Activated T-helper 17 cell treated with anti-CD3 and anti-CD28 coated beads, Interleukin-2, amount 50 U/mL, for 72 hours (primary cell): ENCODE measurements at regions not wholly inside any gene's neighbourhood (a gene's known extent, or its start where the extent isn't known, plus 50 kb on each side); places are given as distances from the start of the nearest gene placed in this dataset.
"Not testable (repeated sequence)": the region's sequence is repeated elsewhere in the genome, so short reads cannot be mapped to it uniquely, and the experiment has no call there.

Source experiments
- ATAC-seq: fragments of 150-1000 bp; cut with Tn5 transposase; replicated peaks from 2 replicates; pipeline ENCODE4 v1.10.0; 2021; ENCODE audit warnings: mild to moderate bottlenecking, moderate library complexity
- H3K27ac Mint-ChIP-seq: one replicate; pipeline ENCODE4 v1.8.0; 2022; ENCODE audit warnings: mixed read lengths
- H3K27me3 Mint-ChIP-seq: one replicate; pipeline ENCODE4 v1.8.0; 2022; ENCODE audit warnings: mixed read lengths
- H3K36me3 Mint-ChIP-seq: one replicate; pipeline ENCODE4 v1.8.0; 2022; ENCODE audit warnings: low read depth, mild to moderate bottlenecking, mixed read lengths
- H3K4me1 Mint-ChIP-seq: one replicate; pipeline ENCODE4 v1.8.0; 2022; ENCODE audit warnings: mixed read lengths
- H3K4me3 Mint-ChIP-seq: one replicate; pipeline ENCODE4 v1.8.0; 2022; ENCODE audit warnings: mild to moderate bottlenecking, mixed read lengths
- H3K9me3 Mint-ChIP-seq: one replicate; pipeline ENCODE4 v1.8.0; 2022; ENCODE audit warnings: mixed read lengths

DNA sequence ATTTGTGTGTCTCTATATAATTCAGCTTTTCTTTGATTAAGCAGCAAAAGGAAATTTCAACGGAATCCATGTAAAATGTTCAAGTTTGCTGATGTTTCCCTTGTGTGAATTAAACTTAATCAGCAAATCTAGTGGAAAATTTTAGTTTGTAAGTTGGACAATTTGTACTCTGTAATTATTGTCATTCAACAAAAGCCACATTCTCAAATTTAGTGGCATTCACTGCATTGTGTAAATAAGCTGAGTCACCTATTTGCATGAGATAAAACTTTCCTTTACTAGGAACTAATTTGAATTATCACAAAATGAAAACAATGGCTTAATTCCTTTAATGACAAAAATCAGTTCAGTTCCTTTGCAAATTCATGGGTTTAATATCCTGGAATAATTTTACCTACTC lies 784.2 kb upstream of the CCDC179 start:
- H3K27ac Mint-ChIP-seq = no peak overlapping the region
- no peaks in the 10 kb centered on the region for H3K36me3 Mint-ChIP-seq
- no peak for ATAC-seq
- no peaks in the 10 kb centered on the region for H3K27me3 Mint-ChIP-seq
- no peaks in the 10 kb centered on the region for H3K4me1 Mint-ChIP-seq
- peaks cover 12% of the 10 kb centered on the region for H3K9me3 Mint-ChIP-seq
- no peak overlapping the region for H3K4me3 Mint-ChIP-seq

- H3K9me3 Mint-ChIP-seq = peaks cover 12% of the 10 kb centered on the region
- not testable (repeated sequence) for ATAC-seq, H3K4me3 Mint-ChIP-seq, H3K27ac Mint-ChIP-seq, H3K36me3 Mint-ChIP-seq, H3K27me3 Mint-ChIP-seq, H3K4me1 Mint-ChIP-seq
These were observed 792.1 kb upstream of the CCDC179 start for GRCh38 chr11:23652336-23652735.

DNA sequence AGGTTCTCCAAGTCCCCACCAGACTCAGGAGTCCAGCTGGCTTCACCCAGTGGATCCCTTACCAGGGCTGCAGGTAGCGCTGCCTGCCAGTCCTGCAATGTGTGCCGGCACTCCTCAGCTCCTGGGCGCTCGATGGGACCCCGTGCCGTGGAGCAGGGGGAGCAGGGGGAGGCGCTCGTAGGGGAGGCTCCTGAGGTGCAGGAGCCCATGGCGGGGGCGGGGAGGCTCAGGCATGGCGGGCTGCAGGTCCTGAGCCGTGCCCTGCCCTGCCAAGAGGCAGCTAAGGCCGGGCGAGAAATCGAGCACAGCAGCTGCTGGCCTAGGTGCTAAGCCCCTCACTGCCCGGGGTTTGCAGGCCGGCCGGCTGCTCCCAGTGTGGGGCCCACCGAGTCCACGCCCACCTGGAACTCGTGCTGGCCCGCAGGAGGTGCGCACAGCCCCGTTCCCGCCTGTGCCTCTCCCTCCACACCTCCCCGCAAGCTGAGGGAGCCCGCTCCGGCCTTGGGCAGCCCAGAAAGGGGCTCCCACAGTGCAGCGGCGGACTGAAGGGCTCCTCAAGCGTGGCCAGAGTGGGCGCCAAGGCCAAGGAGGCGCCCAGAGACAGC lies 792.9 kb upstream of the CCDC179 start:
- Mint-ChIP-seq H3K4me3 (no peak overlapping the region), H3K9me3 (peaks cover 8% of the 10 kb centered on the region), H3K36me3 (no peaks in the 10 kb centered on the region), H3K27me3 (no peaks in the 10 kb centered on the region), H3K4me1 (no peaks in the 10 kb centered on the region), H3K27ac (no peak overlapping the region)
- no peak for ATAC-seq

- Mint-ChIP-seq H3K36me3 (no peaks in the 10 kb centered on the region), H3K27me3 (no peaks in the 10 kb centered on the region), H3K9me3 (peaks cover 5% of the 10 kb centered on the region), H3K4me1 (no peaks in the 10 kb centered on the region), H3K4me3 (no peak overlapping the region), H3K27ac (no peak overlapping the region)
- ATAC-seq = no peak
These were observed 808.0 kb upstream of the CCDC179 start for GRCh38 chr11:23668324-23668723.

GRCh38 chr11:23673366-23673765 lies 813.1 kb upstream of the CCDC179 start:
- no peaks in the 10 kb centered on the region for H3K36me3 Mint-ChIP-seq
- no peak for ATAC-seq
- H3K27me3 Mint-ChIP-seq = no peaks in the 10 kb centered on the region
- H3K4me3 Mint-ChIP-seq = no peak overlapping the region
- H3K9me3 Mint-ChIP-seq = no peaks in the 10 kb centered on the region
- no peaks in the 10 kb centered on the region for H3K4me1 Mint-ChIP-seq
- H3K27ac Mint-ChIP-seq = no peak overlapping the region

GRCh38 chr11:23674866-23675265 lies 814.6 kb upstream of the CCDC179 start:
- H3K9me3 Mint-ChIP-seq = no peaks in the 10 kb centered on the region
- no peak overlapping the region for H3K4me3 Mint-ChIP-seq
- no peaks in the 10 kb centered on the region for H3K4me1 Mint-ChIP-seq
- no peak for ATAC-seq
- H3K36me3 Mint-ChIP-seq = no peaks in the 10 kb centered on the region
- H3K27me3 Mint-ChIP-seq = no peaks in the 10 kb centered on the region
- no peak overlapping the region for H3K27ac Mint-ChIP-seq

- Mint-ChIP-seq H3K36me3 (no peaks in the 10 kb centered on the region), H3K27me3 (no peaks in the 10 kb centered on the region), H3K27ac (no peak overlapping the region), H3K4me3 (no peak overlapping the region), H3K4me1 (no peaks in the 10 kb centered on the region), H3K9me3 (peaks cover 4% of the 10 kb centered on the region)
- no peak for ATAC-seq
These were observed 817.8 kb upstream of the LUZP2 start for GRCh38 chr11:23679041-23679440.

GRCh38 chr11:23679981-23680380 lies 816.9 kb upstream of the LUZP2 start:
- Mint-ChIP-seq H3K27ac (no peak overlapping the region), H3K9me3 (peaks cover 7% of the 10 kb centered on the region), H3K27me3 (no peaks in the 10 kb centered on the region), H3K4me1 (no peaks in the 10 kb centered on the region), H3K36me3 (no peaks in the 10 kb centered on the region), H3K4me3 (no peak overlapping the region)
- no peak for ATAC-seq

- ATAC-seq = no peak
- Mint-ChIP-seq H3K36me3 (no peaks in the 10 kb centered on the region), H3K27ac (no peak overlapping the region), H3K4me1 (no peaks in the 10 kb centered on the region), H3K27me3 (no peaks in the 10 kb centered on the region), H3K9me3 (peaks cover 7% of the 10 kb centered on the region), H3K4me3 (no peak overlapping the region)
These were observed 816.2 kb upstream of the LUZP2 start for GRCh38 chr11:23680488-23681230.

DNA sequence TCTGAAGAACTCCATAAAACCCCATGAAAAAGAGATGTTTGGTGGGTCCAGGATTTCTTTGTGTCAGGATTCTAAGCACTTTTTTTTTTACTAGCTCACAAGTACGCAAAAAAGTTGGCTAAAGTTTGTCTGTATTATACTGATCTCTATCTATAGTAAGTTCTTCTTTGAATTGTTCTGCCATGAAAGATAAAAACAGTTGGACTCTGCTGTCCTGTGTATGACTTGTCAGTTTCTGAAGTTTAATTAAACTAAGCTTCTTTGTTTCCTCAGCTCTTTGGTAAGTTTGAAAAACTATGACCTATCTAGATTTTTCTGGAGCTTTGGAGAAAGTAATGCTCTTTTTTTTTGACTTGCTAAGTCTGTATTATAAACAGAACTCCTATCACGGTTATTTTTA lies 812.2 kb upstream of the LUZP2 start:
- no peaks in the 10 kb centered on the region for H3K27me3 Mint-ChIP-seq
- ATAC-seq = no peak
- H3K9me3 Mint-ChIP-seq = peaks cover 7% of the 10 kb centered on the region
- H3K27ac Mint-ChIP-seq = no peak overlapping the region
- H3K4me3 Mint-ChIP-seq = no peak overlapping the region
- H3K4me1 Mint-ChIP-seq = no peaks in the 10 kb centered on the region
- no peaks in the 10 kb centered on the region for H3K36me3 Mint-ChIP-seq

DNA sequence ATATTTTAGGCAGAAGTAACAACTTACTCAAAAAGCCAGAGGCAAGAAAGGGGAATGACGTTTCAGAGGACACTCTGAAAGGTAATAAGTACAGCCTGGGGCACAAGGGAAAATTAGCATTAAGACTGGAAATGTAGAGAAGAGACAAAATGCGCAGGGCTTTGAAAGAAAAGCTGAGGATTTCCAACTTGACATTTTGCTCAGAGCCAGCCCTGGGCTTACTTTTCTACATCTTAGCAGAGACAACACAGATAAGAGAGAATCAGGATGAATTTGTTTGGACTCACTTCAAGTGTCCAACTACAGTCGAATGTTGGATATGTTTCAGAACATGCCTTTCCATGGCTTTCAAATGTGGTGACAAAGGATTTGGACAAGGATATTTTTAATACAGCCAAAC lies 808.9 kb upstream of the LUZP2 start:
- no peak overlapping the region for H3K27ac Mint-ChIP-seq
- no peaks in the 10 kb centered on the region for H3K27me3 Mint-ChIP-seq
- H3K4me1 Mint-ChIP-seq = no peaks in the 10 kb centered on the region
- no peaks in the 10 kb centered on the region for H3K36me3 Mint-ChIP-seq
- peaks cover 13% of the 10 kb centered on the region for H3K9me3 Mint-ChIP-seq
- no peak overlapping the region for H3K4me3 Mint-ChIP-seq
- ATAC-seq = no peak

GRCh38 chr11:23688411-23688810 lies 808.4 kb upstream of the LUZP2 start:
- Mint-ChIP-seq H3K9me3 (peaks cover 10% of the 10 kb centered on the region), H3K4me3 (no peak overlapping the region), H3K27ac (no peak overlapping the region), H3K4me1 (no peaks in the 10 kb centered on the region), H3K27me3 (no peaks in the 10 kb centered on the region), H3K36me3 (no peaks in the 10 kb centered on the region)
- ATAC-seq = no peak

GRCh38 chr11:23688835-23689234 lies 808.0 kb upstream of the LUZP2 start:
- Mint-ChIP-seq H3K4me3 (no peak overlapping the region), H3K4me1 (no peaks in the 10 kb centered on the region), H3K9me3 (peaks cover 10% of the 10 kb centered on the region), H3K27me3 (no peaks in the 10 kb centered on the region), H3K27ac (no peak overlapping the region), H3K36me3 (no peaks in the 10 kb centered on the region)
- ATAC-seq = no peak

DNA sequence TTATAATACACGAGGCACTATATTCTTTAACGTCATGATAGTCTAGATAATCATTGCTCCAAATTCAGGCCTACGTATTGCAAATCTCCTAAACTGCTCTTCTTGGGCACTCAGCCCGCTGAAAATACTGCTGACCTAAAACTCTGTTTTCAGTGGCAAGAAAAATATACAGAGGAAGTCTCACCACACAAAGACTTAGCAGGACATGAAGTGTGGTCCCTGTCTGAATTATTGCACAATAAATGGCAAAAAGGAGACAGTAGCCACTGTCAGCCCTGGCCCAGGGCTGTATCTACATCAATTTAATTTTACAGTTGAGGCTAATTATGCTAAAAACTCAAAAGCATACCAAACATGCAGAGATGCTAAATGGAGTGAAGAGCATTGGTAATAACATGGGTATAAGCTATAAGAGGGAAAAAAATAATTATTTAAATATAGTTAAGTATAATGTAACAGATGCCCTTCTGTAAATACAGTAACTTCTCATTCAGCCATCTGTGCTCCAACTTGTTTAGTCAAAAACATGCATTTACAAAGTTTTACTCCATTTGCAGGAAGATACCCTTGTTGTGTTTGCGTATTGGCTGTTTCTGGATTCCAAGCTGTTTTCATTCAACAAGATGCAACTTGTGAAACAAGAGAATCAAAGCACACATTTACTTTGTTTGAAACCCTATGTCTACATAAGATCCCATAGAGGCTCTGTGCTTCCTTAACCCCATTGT lies 800.0 kb upstream of the LUZP2 start:
- H3K27ac Mint-ChIP-seq = no peak overlapping the region
- no peak overlapping the region for H3K4me3 Mint-ChIP-seq
- peaks cover 7% of the 10 kb centered on the region for H3K9me3 Mint-ChIP-seq
- H3K27me3 Mint-ChIP-seq = no peaks in the 10 kb centered on the region
- H3K4me1 Mint-ChIP-seq = no peaks in the 10 kb centered on the region
- H3K36me3 Mint-ChIP-seq = no peaks in the 10 kb centered on the region
- no peak for ATAC-seq

GRCh38 chr11:23704183-23704582 lies 792.7 kb upstream of the LUZP2 start:
- no peaks in the 10 kb centered on the region for H3K36me3 Mint-ChIP-seq
- no peak overlapping the region for H3K27ac Mint-ChIP-seq
- H3K4me1 Mint-ChIP-seq = no peaks in the 10 kb centered on the region
- no peaks in the 10 kb centered on the region for H3K27me3 Mint-ChIP-seq
- no peak overlapping the region for H3K4me3 Mint-ChIP-seq
- H3K9me3 Mint-ChIP-seq = peaks cover 12% of the 10 kb centered on the region
- no peak for ATAC-seq
